GM18909 (cell line): ENCODE measurements at regions not wholly inside any gene's neighbourhood (a gene's known extent, or its start where the extent isn't known, plus 50 kb on each side); places are given as distances from the start of the nearest gene placed in this dataset.

ENCODE experiments used
- ATAC-seq: cut with Tn5 transposase; IDR thresholded peaks from one replicate; pipeline ENCODE4 v1.9.1; 2021; ENCODE audit warnings: mild to moderate bottlenecking; ENCODE audit not compliant: unreplicated experiment, poor library complexity

DNA sequence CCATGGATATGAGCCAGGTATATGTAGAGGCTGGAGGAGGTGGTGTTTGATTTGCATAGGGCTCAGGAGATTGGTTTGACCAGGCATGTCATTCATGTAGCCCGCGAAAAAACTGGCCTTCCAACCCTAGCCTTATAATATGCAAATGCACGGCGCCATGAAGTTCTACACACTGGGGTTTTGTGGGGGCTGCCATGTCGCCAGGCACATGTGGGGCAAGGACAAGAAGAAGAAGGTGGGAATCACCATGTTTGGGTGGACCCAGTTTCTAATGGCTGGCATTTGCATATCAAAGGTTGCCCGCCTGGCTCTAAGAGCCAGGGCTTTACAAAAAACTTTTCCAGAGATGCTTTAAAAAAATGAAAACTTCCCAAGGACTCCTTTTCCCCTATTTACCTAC, 1251.0 kb downstream of the PCDH18 start:
- no peak for ATAC-seq

DNA sequence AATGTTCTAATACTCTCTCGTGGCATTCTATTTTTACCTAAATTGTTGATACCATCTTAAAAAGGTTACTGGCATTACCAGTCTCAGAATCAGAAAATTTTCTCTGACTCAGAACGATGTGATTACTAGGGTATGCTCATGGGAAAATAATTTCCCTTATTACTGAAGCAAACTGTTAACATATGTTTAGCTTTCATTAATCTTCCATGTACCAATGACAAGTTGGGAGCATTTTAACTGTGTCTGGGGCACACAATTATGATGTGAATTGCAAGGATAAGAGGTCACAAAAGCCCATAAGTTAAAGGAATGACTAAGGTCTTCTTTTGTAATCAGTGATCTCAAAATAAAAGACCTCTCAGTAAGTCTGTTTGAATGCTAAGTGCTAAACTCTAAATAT, 1254.6 kb downstream of the PCDH18 start:
- ATAC-seq, result no peak

- ATAC-seq, result no peak
Observed at GRCh38 chr4:136246876-136247275, 1285.4 kb downstream of the PCDH18 start.

DNA sequence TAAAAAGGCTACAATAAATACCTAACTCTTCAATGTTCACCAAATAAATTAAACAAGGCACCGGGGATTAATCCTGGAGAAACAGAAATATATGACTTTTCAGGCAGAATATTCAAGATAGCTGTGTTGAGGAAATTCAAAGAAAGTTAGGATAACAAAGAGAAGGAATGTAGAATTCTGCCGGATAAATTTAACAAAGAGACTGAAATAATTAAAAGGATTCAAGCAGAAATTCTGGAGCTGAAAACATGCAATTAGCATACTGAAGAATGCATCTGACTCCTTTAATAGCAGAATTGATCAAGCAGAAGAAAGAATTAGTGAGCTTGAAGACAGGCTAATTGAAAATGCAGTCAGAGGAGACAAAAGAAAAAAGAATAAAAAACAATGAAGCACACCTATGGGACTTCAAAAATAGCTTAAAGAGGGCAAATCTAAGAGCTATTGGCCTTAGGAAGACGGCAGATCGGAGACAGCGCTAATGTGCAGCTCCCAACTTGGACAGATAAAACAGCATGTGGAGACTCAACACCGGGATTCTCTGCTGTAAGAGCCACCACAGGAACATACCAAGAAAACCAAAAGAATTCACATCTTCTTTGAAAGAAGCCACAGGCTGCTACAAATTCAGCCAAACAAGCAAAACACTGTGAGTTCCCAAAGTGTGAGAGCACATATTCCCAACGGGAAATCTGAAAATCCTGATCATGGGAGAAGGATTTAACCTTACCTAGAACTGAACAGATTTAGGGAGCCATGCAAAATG, 1290.9 kb downstream of the PCDH18 start:
- no peak for ATAC-seq

GRCh38 chr4:136227315-136227714, 1305.0 kb downstream of the PCDH18 start:
- no peak for ATAC-seq

DNA sequence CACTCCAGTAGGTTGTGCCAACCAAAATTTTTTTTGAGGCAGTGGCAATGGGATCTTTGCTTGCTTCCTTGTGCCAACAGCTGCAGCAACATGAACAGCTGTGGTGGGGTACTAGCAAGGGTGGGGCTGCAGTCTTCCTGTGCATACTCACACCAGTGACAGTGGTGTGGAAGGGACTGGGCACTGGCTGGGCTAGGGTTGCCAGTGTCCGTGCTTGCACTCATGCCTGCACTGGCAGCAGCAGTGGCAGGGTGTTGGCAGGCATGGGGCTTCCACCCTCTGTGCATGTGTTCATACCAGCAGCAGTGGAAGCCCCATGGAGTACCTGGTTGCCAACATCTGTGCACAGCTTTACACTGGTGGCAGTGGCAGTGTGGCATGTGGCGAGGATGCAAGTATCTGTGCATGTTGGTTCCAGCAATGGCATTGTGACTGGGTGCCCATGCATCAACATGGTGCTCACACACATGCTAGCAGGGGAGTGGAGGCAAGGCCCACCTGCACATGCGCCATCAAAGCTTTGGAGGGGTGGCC, 1312.6 kb downstream of the PCDH18 start:
- no peak for ATAC-seq

GRCh38 chr4:136203199-136203598, 1329.1 kb downstream of the PCDH18 start:
- ATAC-seq, result no peak

DNA sequence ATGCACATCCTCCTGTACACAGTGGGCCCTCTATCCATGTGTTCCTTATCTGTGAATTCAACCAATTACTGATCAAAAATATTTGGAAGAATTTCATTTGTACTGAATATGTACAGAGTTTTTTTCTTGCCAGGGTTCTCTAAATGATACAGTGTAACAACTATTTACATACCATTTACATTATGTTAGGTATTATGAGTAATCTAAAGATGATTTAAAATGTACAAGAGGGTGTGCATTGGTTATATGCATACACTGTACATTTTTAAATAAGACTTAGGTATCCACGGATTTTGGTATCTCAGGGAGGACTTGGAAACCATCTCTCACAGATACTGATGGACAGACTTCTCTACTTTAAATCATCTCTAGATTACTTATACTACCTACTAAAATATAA, 1333.9 kb downstream of the PCDH18 start:
- no peak for ATAC-seq

DNA sequence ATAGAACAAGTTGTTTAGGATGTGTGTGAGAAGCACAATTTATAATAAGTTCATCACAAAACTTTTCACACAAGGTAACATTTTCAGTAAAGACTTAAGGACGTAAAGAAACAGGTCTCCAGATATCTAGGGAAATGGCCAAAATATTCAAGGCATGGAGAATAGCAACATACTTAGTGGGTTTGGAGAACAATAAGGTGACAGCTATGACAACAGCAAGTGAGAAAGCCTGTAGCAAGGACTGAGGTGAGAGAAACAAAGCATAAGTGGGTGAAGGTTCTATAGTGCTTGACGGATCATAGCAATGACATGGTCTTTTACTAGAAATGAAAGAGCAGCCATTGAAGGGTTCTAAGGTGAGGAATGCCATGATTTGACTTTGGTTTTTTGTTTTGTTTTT, 1337.3 kb downstream of the PCDH18 start:
- no peak for ATAC-seq

DNA sequence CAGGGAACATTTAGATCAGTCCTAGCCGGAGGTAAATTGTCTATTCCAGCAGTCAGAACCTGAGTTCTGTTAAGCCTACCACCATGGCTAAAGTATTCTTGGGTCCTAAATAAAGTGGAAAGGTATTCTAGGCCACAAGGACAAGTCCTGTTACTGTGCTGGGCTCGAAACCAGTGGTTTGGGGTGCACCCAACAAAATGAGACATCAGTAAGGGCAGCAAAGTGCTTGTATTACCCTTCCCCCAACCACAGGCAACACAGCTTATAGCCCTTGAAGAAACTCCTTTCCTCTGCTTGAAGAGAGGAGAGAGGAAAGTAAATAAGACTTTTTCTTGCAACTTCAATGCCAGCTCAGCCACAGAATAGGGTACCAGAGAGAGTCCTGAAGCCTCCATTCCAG, 1345.6 kb downstream of the PCDH18 start:
- no peak for ATAC-seq

DNA sequence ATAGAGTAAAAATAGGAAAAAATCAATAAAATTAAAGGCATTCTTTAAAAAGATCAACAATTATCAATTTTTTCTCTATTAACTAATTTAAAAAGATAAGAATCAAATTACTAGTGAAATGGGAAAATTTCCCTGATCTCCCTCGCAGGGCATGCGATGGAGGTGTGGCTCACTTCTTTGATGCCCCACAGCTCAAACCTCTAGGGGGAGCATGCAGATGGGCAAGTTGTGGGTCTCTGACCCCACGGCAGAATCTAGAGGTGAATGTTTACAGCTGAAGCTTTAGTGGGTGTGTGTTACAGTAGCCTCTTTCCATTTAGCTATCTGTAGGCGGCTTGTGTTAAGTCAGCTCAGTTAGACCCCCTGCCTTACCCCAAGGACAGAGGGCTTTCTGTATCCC, 1348.8 kb downstream of the PCDH18 start:
- ATAC-seq, result no peak

GRCh38 chr4:136156947-136157346, 1375.3 kb downstream of the PCDH18 start:
- no peak for ATAC-seq

DNA sequence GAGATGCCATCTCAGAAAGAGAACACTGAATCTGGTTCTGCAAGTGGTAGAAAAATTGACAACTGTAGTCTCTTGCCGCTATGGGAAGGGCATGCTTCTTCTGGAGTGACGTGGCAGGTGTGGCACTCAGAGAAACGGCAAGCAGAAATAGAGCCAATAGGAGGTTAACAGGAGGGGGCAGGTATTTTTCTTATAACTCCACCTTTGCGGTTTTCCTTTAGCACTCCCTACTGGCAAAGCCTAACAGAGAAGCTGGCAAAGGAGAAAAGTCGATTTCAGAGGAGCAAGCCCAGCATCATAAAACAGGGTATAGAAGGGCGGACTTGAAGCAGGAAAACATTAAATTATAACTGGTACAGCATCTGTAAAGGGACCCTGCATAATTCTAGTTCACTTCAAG, 1382.2 kb downstream of the PCDH18 start:
- no peak for ATAC-seq

DNA sequence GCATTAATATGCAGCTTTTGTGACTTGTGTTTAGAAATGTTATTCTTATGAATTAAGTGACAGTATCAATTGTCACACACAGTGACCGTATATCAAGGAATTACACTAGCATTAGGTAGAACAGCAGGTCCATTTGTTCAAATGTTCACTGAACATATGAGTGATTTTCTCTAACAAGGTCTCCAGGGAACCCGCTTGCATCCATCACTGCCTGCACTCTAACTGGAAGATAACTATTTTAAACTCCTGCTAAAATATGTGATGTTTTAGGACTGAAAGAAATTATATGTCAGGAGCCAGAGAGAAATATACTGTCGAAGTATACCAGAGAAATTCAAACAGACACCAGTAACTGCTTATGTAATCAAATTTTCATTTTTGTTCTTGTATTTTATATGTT, 1395.7 kb downstream of the PCDH18 start:
- no peak for ATAC-seq

- ATAC-seq, result no peak
Observed at GRCh38 chr4:136124251-136124745, 1408.0 kb downstream of the PCDH18 start.

GRCh38 chr4:136121426-136121825, 1410.9 kb downstream of the PCDH18 start:
- ATAC-seq, result no peak

DNA sequence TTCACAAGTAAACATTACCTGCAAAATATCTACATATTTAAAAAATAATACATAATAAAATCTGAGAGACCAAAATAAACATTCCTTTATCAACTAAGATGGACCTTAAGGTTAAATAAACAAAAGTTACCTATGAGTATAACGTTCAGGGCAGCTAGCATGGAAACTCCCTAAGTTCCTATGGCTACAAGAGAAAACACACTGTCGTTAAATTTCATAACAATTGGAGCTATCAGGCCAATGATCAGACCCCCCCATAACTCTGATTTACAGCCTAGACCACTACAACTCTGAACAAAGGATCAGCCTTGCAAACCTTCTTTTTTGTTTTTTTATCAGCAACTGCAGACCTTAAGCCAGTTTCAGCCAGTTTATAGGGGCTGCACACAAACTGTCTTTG, 1418.4 kb downstream of the PCDH18 start:
- no peak for ATAC-seq

DNA sequence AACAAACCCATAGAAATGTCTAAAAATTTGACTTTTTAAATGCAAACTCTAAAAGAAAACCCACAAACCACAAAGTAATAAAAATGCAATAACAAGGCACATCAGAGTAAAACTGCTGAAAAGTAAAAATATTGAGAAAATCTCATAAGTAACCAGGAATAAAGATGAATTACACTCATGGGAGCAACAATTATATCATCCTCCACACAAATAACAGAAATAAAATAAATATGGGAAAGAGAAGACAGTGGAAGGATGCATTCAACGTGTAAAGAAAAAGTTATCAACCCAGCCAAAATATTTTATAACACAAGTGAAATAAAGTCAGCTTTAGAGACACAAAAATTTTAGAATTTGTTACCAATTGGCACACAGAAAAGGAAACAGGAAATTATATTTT, 1420.2 kb downstream of the PCDH18 start:
- ATAC-seq, result no peak

GRCh38 chr4:136106753-136107152, 1425.5 kb downstream of the PCDH18 start:
- no peak for ATAC-seq

- no peak for ATAC-seq
Observed at GRCh38 chr4:136103616-136104015, 1428.7 kb downstream of the PCDH18 start.

- no peak for ATAC-seq
Observed at GRCh38 chr4:136097676-136098075, 1434.6 kb downstream of the PCDH18 start.

GRCh38 chr4:136088211-136088867, 1444.0 kb downstream of the PCDH18 start:
- no peak for ATAC-seq
